Iris pigment epithelial cell (primary cell): ENCODE measurements at regions not wholly inside any gene's neighbourhood (a gene's known extent, or its start where the extent isn't known, plus 50 kb on each side); places are given as distances from the start of the nearest gene placed in this dataset.

ENCODE experiments used
- DNase-seq: peaks from one replicate; pipeline ENCODE4 v3.0.0-alpha.2; 2011; ENCODE audit warnings: low read depth

GRCh38 chr6:40721271-40721952 is 134.2 kb upstream of the LRFN2 start:
- DNase-seq, result no peak

- no peak for DNase-seq
These were observed 133.2 kb upstream of the LRFN2 start for GRCh38 chr6:40720375-40720748.

- peak; percentile 57 for DNase-seq
These were observed 132.7 kb upstream of the LRFN2 start for GRCh38 chr6:40719671-40720374.

- no peak for DNase-seq
These were observed 131.2 kb upstream of the LRFN2 start for GRCh38 chr6:40718401-40718800.

GRCh38 chr6:40717411-40718057 is 130.4 kb upstream of the LRFN2 start:
- DNase-seq, result no peak

GRCh38 chr6:40715570-40716403 is 128.6 kb upstream of the LRFN2 start:
- no peak for DNase-seq

- no peak for DNase-seq
These were observed 127.7 kb upstream of the LRFN2 start for GRCh38 chr6:40714576-40715564.

- DNase-seq, result no peak
These were observed 127.0 kb upstream of the LRFN2 start for GRCh38 chr6:40714143-40714542.

- DNase-seq, result no peak
These were observed 126.0 kb upstream of the LRFN2 start for GRCh38 chr6:40713002-40713719.

GRCh38 chr6:40710626-40711330 is 123.6 kb upstream of the LRFN2 start:
- DNase-seq, result no peak

- no peak for DNase-seq
These were observed 120.9 kb upstream of the LRFN2 start for GRCh38 chr6:40708049-40708448.

GRCh38 chr6:40706178-40706577 is 119.0 kb upstream of the LRFN2 start:
- DNase-seq, result no peak

- DNase-seq, result no peak
These were observed 118.2 kb upstream of the LRFN2 start for GRCh38 chr6:40705354-40705753.

GRCh38 chr6:40701352-40702007 is 114.3 kb upstream of the LRFN2 start:
- no peak for DNase-seq

- DNase-seq, result no peak
These were observed 112.9 kb upstream of the LRFN2 start for GRCh38 chr6:40700006-40700580.

GRCh38 chr6:40695750-40696415 is 108.7 kb upstream of the LRFN2 start:
- DNase-seq, result no peak

- DNase-seq, result peak; percentile 3
These were observed 108.0 kb upstream of the LRFN2 start for GRCh38 chr6:40695114-40695513.

GRCh38 chr6:40693768-40694167 is 106.6 kb upstream of the LRFN2 start:
- DNase-seq, result no peak
